ENCODE measurements at regions not wholly inside any gene's neighbourhood (a gene's known extent, or its start where the extent isn't known, plus 50 kb on each side); places are given as distances from the start of the nearest gene placed in this dataset.

DNA sequence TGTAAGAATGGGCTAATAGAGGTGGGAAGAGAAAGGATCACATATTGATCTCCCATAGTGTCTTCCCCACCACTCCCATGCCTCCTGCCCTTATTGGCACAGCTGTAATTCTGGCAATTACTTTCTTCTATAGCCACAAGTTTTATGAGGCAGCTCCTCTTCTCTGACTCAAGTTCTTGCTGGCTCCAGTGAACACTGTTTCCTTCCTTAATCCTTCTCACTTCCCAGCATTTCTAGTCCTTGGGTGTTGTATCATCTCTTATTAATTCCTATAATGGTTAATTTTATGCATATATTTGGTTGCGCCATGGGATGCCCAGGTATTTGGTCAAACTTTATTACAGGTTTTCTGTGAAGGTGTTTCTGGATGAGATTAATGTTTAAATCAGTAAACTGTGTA lies 103.3 kb downstream of the MRPL39 start:
- H3K79me2 ChIP-seq (replicated peaks; ENCODE audit: insufficient read depth, low read length) = no peaks in the 10 kb centered on the region
- H3K9me2 ChIP-seq (ENCODE audit: insufficient read depth, low read length) = no peaks in the 10 kb centered on the region
- H3K9ac ChIP-seq (ENCODE audit: low read length) = no peak overlapping the region
- no peaks in the 10 kb centered on the region for H3K36me3 ChIP-seq (ENCODE audit: insufficient read depth, low read length)
- H3K4me3 ChIP-seq (ENCODE audit: low read length) = no peak overlapping the region
- no peak overlapping the region for H3K4me2 ChIP-seq (ENCODE audit: low read length)
- H4K20me1 ChIP-seq (ENCODE audit: insufficient read depth) = no peaks in the 10 kb centered on the region
- no peak overlapping the region for H3K27ac ChIP-seq (ENCODE audit: low read length)
- no peaks in the 10 kb centered on the region for H3F3A ChIP-seq (ENCODE audit: insufficient read depth, low read length, poor library complexity, severe bottlenecking)
- H3K27me3 ChIP-seq (ENCODE audit: insufficient read depth, low read depth, low read length) = no peaks in the 10 kb centered on the region
- TF ChIP-seq POLR2AphosphoS5 (IDR thresholded peaks at IDR 0.05) = no peak
- no peak for TF ChIP-seq RAD21 (conservative IDR thresholded peaks at IDR 0.05)
- TF ChIP-seq SMC3 (conservative IDR thresholded peaks at IDR 0.05; ENCODE audit: poor library complexity) = no peak
- no peak for TF ChIP-seq EZH2 (IDR thresholded peaks at IDR 0.05; ENCODE audit: borderline replicate concordance, insufficient read depth, low read length, poor library complexity, severe bottlenecking)
- TF ChIP-seq EP300 (conservative IDR thresholded peaks at IDR 0.05; ENCODE audit: poor library complexity, severe bottlenecking) = no peak
- TF ChIP-seq MXI1 (conservative IDR thresholded peaks at IDR 0.05; ENCODE audit: poor library complexity, severe bottlenecking) = no peak
- TF ChIP-seq, protein P1, sequence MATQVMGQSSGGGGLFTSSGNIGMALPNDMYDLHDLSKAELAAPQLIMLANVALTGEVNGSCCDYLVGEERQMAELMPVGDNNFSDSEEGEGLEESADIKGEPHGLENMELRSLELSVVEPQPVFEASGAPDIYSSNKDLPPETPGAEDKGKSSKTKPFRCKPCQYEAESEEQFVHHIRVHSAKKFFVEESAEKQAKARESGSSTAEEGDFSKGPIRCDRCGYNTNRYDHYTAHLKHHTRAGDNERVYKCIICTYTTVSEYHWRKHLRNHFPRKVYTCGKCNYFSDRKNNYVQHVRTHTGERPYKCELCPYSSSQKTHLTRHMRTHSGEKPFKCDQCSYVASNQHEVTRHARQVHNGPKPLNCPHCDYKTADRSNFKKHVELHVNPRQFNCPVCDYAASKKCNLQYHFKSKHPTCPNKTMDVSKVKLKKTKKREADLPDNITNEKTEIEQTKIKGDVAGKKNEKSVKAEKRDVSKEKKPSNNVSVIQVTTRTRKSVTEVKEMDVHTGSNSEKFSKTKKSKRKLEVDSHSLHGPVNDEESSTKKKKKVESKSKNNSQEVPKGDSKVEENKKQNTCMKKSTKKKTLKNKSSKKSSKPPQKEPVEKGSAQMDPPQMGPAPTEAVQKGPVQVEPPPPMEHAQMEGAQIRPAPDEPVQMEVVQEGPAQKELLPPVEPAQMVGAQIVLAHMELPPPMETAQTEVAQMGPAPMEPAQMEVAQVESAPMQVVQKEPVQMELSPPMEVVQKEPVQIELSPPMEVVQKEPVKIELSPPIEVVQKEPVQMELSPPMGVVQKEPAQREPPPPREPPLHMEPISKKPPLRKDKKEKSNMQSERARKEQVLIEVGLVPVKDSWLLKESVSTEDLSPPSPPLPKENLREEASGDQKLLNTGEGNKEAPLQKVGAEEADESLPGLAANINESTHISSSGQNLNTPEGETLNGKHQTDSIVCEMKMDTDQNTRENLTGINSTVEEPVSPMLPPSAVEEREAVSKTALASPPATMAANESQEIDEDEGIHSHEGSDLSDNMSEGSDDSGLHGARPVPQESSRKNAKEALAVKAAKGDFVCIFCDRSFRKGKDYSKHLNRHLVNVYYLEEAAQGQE (IDR thresholded peaks at IDR 0.05; ENCODE audit: borderline replicate concordance) = no peak
- TF ChIP-seq TAF1 (IDR thresholded peaks at IDR 0.05; ENCODE audit: low read depth) = no peak
- TF ChIP-seq, protein P2, sequence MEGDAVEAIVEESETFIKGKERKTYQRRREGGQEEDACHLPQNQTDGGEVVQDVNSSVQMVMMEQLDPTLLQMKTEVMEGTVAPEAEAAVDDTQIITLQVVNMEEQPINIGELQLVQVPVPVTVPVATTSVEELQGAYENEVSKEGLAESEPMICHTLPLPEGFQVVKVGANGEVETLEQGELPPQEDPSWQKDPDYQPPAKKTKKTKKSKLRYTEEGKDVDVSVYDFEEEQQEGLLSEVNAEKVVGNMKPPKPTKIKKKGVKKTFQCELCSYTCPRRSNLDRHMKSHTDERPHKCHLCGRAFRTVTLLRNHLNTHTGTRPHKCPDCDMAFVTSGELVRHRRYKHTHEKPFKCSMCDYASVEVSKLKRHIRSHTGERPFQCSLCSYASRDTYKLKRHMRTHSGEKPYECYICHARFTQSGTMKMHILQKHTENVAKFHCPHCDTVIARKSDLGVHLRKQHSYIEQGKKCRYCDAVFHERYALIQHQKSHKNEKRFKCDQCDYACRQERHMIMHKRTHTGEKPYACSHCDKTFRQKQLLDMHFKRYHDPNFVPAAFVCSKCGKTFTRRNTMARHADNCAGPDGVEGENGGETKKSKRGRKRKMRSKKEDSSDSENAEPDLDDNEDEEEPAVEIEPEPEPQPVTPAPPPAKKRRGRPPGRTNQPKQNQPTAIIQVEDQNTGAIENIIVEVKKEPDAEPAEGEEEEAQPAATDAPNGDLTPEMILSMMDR (IDR thresholded peaks at IDR 0.05; ENCODE audit: poor library complexity, severe bottlenecking) = no peak
- H2AFZ ChIP-seq (ENCODE audit: low read depth, low read length) = no peak overlapping the region
- no peaks in the 10 kb centered on the region for H3K9me3 ChIP-seq (ENCODE audit: low read length)

DNA sequence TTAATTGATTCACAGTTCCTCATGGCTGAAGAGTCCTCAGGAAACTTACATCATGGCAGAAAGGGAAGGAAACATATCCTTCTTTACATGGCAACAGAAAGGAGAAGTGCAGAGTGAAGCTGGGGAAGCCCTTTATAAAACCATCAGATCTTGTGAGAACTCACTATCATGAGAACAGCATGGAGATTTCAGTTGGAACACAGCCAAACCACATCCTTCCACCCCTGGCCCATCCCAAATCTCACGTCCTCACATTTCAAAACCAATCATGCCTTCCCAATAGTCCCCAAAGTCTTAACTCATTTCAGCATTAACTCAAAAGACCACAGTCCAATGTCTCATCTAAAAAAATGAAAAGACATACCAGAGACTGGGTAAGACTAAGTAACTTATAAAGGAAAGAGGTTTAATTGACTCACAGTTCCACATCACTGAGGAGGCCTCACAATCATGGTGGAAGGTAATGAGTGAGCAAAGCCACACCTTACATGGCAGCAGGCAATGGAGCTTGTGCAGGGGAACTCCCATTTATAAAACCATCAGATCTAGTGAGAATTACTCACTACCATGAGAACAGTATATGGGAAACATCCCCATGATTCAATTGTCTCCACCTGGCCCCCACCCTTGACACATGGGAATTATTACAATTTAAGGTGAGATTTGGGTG lies 105.2 kb downstream of the MRPL39 start:
- no peaks in the 10 kb centered on the region for H3K36me3 ChIP-seq (ENCODE audit: insufficient read depth, low read length)
- H2AFZ ChIP-seq (ENCODE audit: low read depth, low read length) = no peak overlapping the region
- no peaks in the 10 kb centered on the region for H4K20me1 ChIP-seq (ENCODE audit: insufficient read depth)
- no peak overlapping the region for H3K4me3 ChIP-seq (ENCODE audit: low read length)
- TF ChIP-seq RAD21 (conservative IDR thresholded peaks at IDR 0.05) = no peak
- no peak for TF ChIP-seq MXI1 (conservative IDR thresholded peaks at IDR 0.05; ENCODE audit: poor library complexity, severe bottlenecking)
- no peak for TF ChIP-seq EZH2 (IDR thresholded peaks at IDR 0.05; ENCODE audit: borderline replicate concordance, insufficient read depth, low read length, poor library complexity, severe bottlenecking)
- no peak for TF ChIP-seq POLR2AphosphoS5 (IDR thresholded peaks at IDR 0.05)
- no peak for TF ChIP-seq SMC3 (conservative IDR thresholded peaks at IDR 0.05; ENCODE audit: poor library complexity)
- TF ChIP-seq, protein P1 (IDR thresholded peaks at IDR 0.05; ENCODE audit: borderline replicate concordance) = no peak
- TF ChIP-seq EP300 (conservative IDR thresholded peaks at IDR 0.05; ENCODE audit: poor library complexity, severe bottlenecking) = no peak
- no peak for TF ChIP-seq TAF1 (IDR thresholded peaks at IDR 0.05; ENCODE audit: low read depth)
- TF ChIP-seq, protein P2 (IDR thresholded peaks at IDR 0.05; ENCODE audit: poor library complexity, severe bottlenecking) = no peak
- no peaks in the 10 kb centered on the region for H3K79me2 ChIP-seq (replicated peaks; ENCODE audit: insufficient read depth, low read length)
- H3F3A ChIP-seq (ENCODE audit: insufficient read depth, low read length, poor library complexity, severe bottlenecking) = no peaks in the 10 kb centered on the region
- H3K9ac ChIP-seq (ENCODE audit: low read length) = no peak overlapping the region
- H3K9me3 ChIP-seq (ENCODE audit: low read length) = no peaks in the 10 kb centered on the region
- no peaks in the 10 kb centered on the region for H3K9me2 ChIP-seq (ENCODE audit: insufficient read depth, low read length)
- H3K27me3 ChIP-seq (ENCODE audit: insufficient read depth, low read depth, low read length) = no peaks in the 10 kb centered on the region
- no peak overlapping the region for H3K27ac ChIP-seq (ENCODE audit: low read length)
- H3K4me2 ChIP-seq (ENCODE audit: low read length) = no peak overlapping the region

Data from neural cell (in vitro differentiated cells).